GM18870 (cell line): ENCODE measurements at regions not wholly inside any gene's neighbourhood (a gene's known extent, or its start where the extent isn't known, plus 50 kb on each side); places are given as distances from the start of the nearest gene placed in this dataset.

Source experiments
- ATAC-seq: cut with Tn5 transposase; IDR thresholded peaks from one replicate; pipeline ENCODE4 v1.9.1; 2021; ENCODE audit warnings: moderate library complexity; ENCODE audit not compliant: unreplicated experiment

DNA sequence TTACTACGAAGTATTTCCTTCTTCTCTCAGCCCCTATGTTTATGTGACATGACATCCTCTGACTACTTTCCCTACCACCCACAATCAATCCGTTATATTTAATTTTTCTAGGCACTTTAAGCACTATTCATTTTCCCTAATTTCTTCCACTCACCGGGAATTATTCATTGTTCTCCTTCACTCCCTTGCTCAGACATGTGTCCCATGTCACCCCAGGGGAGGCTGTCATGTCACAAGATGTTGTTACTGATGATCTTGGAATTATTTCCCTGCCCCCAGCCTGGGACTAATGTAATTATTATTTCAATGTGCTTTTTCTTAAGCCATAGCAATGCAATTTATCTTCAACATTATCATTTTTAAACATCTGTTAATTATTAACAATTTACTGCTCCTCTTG is 317.2 kb downstream of the PHF14 start:
- no peak for ATAC-seq

DNA sequence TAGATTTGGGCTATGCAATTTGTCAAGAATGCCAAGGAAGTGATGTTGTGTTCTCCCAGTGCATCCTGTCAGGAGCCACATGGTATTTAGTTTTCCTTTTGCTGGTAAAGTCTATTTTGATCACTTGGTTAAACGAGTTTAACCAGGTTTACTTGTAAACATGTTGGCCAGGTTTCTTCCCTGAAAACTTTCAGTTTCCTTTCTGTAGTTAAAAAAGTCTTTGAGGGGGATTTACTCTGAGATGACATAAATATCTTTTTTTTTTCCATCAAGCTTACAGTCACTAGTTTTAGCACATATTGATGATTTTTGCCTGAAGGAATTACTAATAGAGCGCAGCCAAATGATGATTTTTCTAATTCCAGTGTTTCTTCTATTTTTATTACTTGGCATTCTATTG is 320.5 kb downstream of the PHF14 start:
- ATAC-seq = no peak

DNA sequence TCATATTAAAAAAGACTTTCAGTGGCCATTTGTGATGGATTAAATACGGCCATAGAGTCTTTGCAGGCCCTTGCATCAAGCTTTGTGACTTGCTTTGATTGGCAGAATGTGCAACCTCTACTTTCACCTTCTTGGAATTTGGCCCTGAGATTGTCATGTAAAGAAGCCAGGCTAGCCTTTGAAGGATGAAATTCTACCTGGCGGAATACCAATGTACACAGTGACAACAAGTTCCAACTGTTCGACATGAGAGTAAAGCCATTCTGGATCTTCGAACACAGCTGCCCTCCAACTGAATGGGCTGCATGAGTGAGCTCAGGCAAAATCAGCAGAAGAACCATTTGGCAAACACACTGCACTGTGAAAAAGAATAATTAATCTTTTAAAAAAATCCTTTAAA is 321.3 kb downstream of the PHF14 start:
- no peak for ATAC-seq

DNA sequence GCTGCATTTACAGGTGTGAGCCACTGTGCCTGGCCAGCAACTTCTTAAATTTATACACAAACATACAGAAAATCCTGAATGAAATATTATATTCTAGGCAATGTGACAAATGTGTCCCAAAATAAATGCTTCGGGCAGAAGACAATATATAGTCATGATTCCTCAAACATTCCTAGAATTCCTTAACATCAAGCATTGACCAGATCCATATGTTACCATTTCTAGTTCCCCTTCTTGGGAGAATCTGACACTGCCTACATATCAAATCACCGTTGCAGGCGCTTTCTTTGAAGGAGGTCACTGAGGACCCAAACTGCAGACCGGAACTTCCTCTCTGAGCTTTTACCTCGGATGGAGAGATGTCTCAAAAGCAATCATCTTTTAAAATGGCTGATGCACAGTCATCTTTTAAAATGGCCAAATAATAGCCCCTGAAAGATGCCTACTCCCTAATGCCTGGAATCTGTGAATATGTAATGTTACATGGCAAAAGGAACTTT is 323.5 kb downstream of the PHF14 start:
- ATAC-seq = no peak

DNA sequence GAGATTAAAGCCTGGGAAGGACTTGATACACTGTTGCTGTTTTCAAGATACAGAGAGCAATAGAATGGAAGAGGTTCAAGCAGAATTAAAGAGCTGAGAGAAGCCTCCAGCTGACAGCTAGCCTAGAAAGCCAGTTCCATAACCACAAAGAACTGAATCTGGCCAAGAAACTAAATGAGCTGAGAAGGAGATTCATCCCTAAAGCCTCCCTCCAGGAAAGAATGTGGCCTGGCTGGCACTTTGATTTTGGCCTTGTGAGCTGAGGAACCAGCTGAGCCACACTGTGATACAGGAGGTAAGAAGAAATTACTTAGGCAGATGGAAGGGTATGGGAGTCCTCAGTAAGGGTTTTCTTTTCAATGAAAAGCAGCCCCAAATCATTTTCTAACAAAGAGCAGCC is 324.1 kb downstream of the PHF14 start:
- ATAC-seq = no peak

DNA sequence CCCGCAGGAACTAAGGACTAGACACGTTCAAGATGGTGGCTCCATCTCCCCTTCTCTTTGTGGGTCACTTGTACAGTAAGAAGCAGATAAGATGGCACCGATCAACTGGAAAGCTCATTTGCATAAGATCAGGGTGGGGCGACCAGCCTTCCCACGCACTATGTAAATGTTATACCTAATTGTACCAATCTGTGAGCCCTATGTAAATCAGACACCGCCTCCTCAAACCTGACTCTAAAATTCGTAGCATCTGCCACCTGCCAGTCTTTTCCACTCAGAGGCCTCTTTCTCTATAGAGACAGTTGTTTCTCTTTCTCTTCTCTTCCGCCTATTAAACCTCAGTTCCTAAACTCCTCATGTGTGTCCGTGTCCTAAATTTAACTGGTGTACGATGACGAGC is 324.5 kb downstream of the PHF14 start:
- no peak for ATAC-seq

DNA sequence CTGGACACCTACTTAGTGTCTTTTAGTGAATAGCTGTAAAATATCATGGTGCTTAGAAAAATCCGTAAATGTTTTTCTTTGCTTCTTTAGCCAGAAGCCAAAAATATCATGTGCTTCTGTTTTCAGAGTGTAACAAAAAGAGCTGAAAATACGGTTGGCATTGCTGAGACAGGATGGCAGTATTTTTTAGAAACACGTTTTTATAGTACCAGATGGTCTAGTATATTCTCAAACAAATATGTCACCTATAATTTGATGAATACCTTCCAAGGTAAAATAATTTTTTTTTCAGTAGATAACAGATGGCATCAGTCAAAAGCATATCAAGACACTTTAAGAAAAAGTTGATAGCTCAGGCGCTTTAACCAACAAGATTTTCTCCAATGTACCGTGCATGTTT is 326.6 kb downstream of the PHF14 start:
- no peak for ATAC-seq

DNA sequence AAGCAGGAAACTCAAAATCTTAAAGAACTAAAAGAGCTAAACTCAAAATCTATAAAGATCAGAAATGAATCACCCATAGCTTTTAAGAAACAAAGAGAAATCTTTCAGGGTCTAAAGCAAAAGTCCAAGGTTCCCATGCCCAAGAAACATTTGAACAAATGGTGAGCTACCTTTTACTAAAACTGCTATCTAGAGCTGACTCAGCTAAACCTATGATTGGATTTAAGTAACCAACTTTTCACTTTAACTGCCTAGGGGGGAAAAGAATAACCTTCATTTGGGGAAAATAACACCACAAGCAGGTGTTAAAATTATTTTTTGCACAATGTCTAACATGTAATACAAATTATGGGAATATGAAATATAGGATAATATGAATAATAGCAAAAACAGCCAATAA is 328.4 kb downstream of the PHF14 start:
- no peak for ATAC-seq

DNA sequence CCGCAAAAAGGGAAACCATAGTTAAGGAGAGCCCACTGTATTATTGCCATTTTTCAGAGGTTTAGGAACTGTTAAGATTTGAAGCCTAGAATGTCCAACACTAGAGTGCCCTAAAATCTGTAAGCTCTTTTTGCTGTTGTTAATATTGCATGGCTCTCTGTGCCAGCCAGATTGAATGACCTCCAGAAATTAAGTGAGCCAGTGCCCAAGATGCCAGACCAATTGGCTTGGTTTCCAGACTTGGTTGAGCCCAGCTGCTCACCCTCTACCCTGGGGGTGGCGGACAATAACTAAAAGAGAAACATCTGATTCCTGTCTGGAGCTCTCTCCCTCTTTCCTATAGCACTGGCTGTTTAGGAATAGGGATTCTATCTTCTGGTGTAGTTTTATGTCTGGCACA is 340.1 kb downstream of the PHF14 start:
- ATAC-seq = no peak

DNA sequence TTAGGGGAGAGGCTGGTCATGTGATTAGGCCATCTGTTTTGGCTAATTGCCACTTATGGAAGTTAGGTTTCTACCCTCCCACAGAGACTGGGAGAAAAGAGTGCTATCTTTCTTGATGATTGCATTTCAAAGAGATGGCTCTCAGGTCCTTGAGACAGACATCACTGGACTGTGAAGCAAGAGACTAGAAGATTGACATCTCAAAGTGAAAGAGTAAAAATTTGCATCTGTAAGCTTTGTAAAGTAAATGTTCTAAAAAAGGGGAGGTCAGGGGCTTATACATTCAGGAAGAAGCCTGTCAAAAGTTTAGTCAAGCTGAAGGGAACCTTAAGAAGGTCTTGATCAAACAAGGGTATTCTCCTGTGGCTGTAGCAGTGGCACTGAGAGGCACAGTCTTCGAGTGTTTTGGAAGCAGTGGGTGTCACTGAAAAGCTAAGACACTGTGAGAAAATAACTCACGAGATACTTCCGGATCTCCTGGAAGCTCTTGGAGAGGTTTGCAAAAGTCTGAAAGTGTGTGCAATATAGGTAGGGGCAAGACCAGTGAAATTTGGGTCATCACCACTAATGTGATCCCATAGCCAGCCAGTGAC is 342.1 kb downstream of the PHF14 start:
- peak; percentile 66 for ATAC-seq

DNA sequence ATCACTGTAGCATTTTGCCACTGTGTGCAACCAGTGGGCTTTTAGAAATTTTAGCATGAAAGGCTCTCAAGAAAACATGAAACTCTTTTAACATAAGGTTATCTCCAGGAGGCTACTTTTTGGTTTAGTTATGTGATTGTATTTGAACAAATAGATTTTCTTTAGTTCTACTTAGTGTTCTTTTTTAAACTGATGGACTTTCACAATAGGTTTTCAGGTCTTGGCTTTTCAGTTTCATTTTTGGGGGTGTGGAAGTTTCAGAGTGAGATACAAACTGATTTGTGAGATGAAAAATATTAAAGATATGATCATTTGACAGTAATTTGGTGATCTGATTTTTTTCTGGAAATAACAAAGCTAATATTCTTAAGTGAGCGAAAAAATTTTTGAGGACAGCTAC is 344.1 kb downstream of the PHF14 start:
- peak; percentile 56 for ATAC-seq

DNA sequence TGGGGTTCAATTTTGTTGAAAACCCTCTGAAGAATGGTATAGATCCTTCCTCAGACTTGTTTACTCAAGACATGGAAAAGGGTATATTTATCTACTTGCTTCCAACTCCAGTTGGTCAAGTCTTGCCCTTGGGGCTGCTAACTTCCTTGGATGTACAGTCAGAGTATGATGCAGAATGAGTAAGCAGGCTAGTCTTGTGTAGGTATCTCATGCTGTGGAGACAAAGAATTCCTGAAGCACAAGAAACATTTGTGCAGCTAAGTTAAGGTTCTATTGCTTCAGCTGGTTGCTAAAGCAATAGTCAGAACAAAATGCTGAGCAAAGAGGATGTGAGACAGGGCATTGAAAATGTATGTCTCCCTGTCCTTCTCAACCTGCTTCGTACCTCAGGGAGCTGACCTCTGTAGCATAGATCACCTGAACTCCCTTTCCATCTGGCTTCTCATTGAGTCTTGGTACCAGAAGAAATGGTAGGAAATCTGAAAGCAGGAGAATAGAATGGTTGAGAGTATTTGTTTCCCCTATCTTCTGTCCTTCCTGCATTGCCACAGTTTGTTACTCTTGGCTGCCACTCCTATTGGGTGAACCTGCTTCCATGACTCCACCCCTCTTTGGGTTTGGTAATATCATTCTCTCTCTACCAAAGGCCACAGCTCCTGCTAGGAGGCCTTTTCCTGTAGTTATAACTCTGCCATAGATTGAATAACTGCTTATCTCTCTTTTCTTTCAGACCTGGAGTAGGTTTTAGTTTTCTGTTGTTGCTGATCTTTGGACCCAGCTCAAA is 346.0 kb downstream of the PHF14 start:
- no peak for ATAC-seq
